HG03280 (cell line): ENCODE measurements at regions not wholly inside any gene's neighbourhood (a gene's known extent, or its start where the extent isn't known, plus 50 kb on each side); places are given as distances from the start of the nearest gene placed in this dataset.

Source experiments
- ATAC-seq: cut with Tn5 transposase; IDR thresholded peaks from one replicate; pipeline ENCODE4 v1.9.1; 2021; ENCODE audit warnings: mild to moderate bottlenecking, moderate library complexity; ENCODE audit not compliant: unreplicated experiment

GRCh38 chr1:5812295-5812694 is 179.9 kb downstream of the NPHP4 start:
- ATAC-seq = no peak

GRCh38 chr1:5811419-5811818 is 180.8 kb downstream of the NPHP4 start:
- ATAC-seq = no peak

- ATAC-seq = no peak
Measured at GRCh38 chr1:5810553-5811270, 181.5 kb downstream of the NPHP4 start.

- ATAC-seq = no peak
Measured at GRCh38 chr1:5810131-5810530, 182.1 kb downstream of the NPHP4 start.

- no peak for ATAC-seq
Measured at GRCh38 chr1:5809207-5809788, 182.9 kb downstream of the NPHP4 start.

GRCh38 chr1:5803851-5804250 is 188.4 kb downstream of the NPHP4 start:
- ATAC-seq = no peak

GRCh38 chr1:5802606-5803005 is 189.6 kb downstream of the NPHP4 start:
- ATAC-seq = no peak

GRCh38 chr1:5798904-5799303 is 193.3 kb downstream of the NPHP4 start:
- no peak for ATAC-seq

- ATAC-seq = no peak
Measured at GRCh38 chr1:5798151-5798730, 194.0 kb downstream of the NPHP4 start.

- no peak for ATAC-seq
Measured at GRCh38 chr1:5796028-5796427, 196.2 kb downstream of the NPHP4 start.

GRCh38 chr1:5794279-5794678 is 197.9 kb downstream of the NPHP4 start:
- ATAC-seq = no peak

- no peak for ATAC-seq
Measured at GRCh38 chr1:5793516-5793915, 198.7 kb downstream of the NPHP4 start.

GRCh38 chr1:5781079-5781478 is 211.1 kb downstream of the NPHP4 start:
- ATAC-seq = no peak

GRCh38 chr1:5780324-5780716 is 211.9 kb downstream of the NPHP4 start:
- ATAC-seq = no peak

GRCh38 chr1:5779608-5780323 is 212.5 kb downstream of the NPHP4 start:
- no peak for ATAC-seq

GRCh38 chr1:5776035-5776550 is 216.1 kb downstream of the NPHP4 start:
- ATAC-seq = no peak

- ATAC-seq = no peak
Measured at GRCh38 chr1:5774019-5774418, 218.2 kb downstream of the NPHP4 start.

- no peak for ATAC-seq
Measured at GRCh38 chr1:5771788-5772187, 220.4 kb downstream of the NPHP4 start.

GRCh38 chr1:5770981-5771765 is 221.1 kb downstream of the NPHP4 start:
- ATAC-seq = no peak

- no peak for ATAC-seq
Measured at GRCh38 chr1:5769760-5770159, 222.5 kb downstream of the NPHP4 start.

GRCh38 chr1:5769146-5769545 is 223.1 kb downstream of the NPHP4 start:
- ATAC-seq = no peak
